ENCODE measurements at regions not wholly inside any gene's neighbourhood (a gene's known extent, or its start where the extent isn't known, plus 50 kb on each side); places are given as distances from the start of the nearest gene placed in this dataset.

DNA sequence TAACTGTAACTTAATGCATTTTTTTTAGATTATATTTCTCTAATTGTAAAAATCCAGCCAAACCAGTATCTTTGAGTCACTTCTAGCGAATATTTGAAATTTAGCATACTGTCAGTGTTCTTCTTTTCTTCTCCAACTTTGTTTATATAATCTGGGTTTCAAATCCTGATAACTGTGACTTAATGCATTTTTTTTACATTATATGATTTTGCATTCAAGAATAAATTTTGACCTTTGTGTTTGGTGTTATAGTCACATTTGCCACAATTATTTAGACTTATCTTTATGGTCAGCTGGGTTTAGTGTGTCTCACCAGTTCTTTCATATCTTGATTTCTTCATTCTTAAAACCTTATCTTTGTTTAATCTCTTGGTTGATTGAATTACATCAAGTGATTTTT is 345.7 kb downstream of the SLC4A3 start:
- Mint-ChIP-seq H3K27me3 (no peaks in the 10 kb centered on the region), H3K4me1 (no peaks in the 10 kb centered on the region), H3K27ac (no peak overlapping the region), H3K9me3 (peaks cover 1 to 4% (median 4%) of the 10 kb centered on the region in 3 donors), H3K36me3 (no peaks in the 10 kb centered on the region), H3K4me3 (no peak overlapping the region)

- no peaks in the 10 kb centered on the region for H3K27me3 Mint-ChIP-seq
- no peaks in the 10 kb centered on the region for H3K4me1 Mint-ChIP-seq
- H3K27ac Mint-ChIP-seq = no peak overlapping the region
- H3K9me3 Mint-ChIP-seq = peaks cover 0 to 7% (median 4%) of the 10 kb centered on the region in 3 donors
- H3K36me3 Mint-ChIP-seq = no peaks in the 10 kb centered on the region
- no peak overlapping the region for H3K4me3 Mint-ChIP-seq
Measured at GRCh38 chr2:219976871-219977270, 349.4 kb downstream of the SLC4A3 start.

GRCh38 chr2:219980638-219981037 is 353.2 kb downstream of the SLC4A3 start:
- Mint-ChIP-seq H3K36me3 (no peaks in the 10 kb centered on the region), H3K4me1 (no peaks in the 10 kb centered on the region), H3K9me3 (peaks cover 0 to 5% (median 2%) of the 10 kb centered on the region in 3 donors), H3K4me3 (no peak overlapping the region), H3K27me3 (no peaks in the 10 kb centered on the region), H3K27ac (no peak overlapping the region)

GRCh38 chr2:219983836-219984235 is 356.4 kb downstream of the SLC4A3 start:
- no peaks in the 10 kb centered on the region for H3K4me1 Mint-ChIP-seq
- no peaks in the 10 kb centered on the region for H3K36me3 Mint-ChIP-seq
- H3K9me3 Mint-ChIP-seq = peaks cover 0 to 5% (median 3%) of the 10 kb centered on the region in 3 donors
- no peaks in the 10 kb centered on the region for H3K27me3 Mint-ChIP-seq
- H3K4me3 Mint-ChIP-seq = no peak overlapping the region
- H3K27ac Mint-ChIP-seq = no peak overlapping the region

DNA sequence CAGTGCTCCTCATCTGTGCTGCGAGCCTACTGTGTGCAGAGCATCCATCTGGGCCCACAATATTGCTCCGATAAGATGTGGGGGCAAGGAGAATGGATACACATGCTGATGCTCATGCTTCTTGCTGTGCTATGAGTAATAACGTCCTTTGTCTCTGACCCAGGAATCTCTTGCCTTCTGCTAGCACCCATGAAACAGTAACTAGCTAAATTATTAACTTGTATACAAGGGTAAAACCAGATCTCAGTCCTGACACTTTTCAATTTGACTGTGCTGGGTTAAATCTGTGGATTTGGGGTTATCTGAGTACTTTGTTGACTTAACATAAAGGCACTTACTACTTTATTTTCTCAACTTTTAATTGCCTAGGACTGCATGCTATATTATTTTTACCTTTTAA is 357.6 kb downstream of the SLC4A3 start:
- Mint-ChIP-seq H3K4me1 (no peaks in the 10 kb centered on the region), H3K36me3 (no peaks in the 10 kb centered on the region), H3K9me3 (peaks cover 0 to 5% (median 5%) of the 10 kb centered on the region in 3 donors), H3K4me3 (no peak overlapping the region), H3K27me3 (no peaks in the 10 kb centered on the region), H3K27ac (no peak overlapping the region)

- no peaks in the 10 kb centered on the region for H3K36me3 Mint-ChIP-seq
- peaks cover 0 to 8% (median 4%) of the 10 kb centered on the region in 3 donors for H3K9me3 Mint-ChIP-seq
- H3K27me3 Mint-ChIP-seq = peaks cover 2% of the 10 kb centered on the region
- no peak overlapping the region for H3K4me3 Mint-ChIP-seq
- no peak overlapping the region for H3K27ac Mint-ChIP-seq
- H3K4me1 Mint-ChIP-seq = peaks cover 0 to 1% (median 0%) of the 10 kb centered on the region in 3 donors
Measured at GRCh38 chr2:219987830-219988229, 360.4 kb downstream of the SLC4A3 start.

- Mint-ChIP-seq H3K4me1 (peaks cover 0 to 1% (median 0%) of the 10 kb centered on the region in 3 donors), H3K36me3 (no peaks in the 10 kb centered on the region), H3K27ac (no peak overlapping the region), H3K27me3 (peaks cover 4% of the 10 kb centered on the region), H3K4me3 (no peak overlapping the region), H3K9me3 (peaks cover 0 to 8% (median 4%) of the 10 kb centered on the region in 3 donors)
Measured at GRCh38 chr2:219989744-219990143, 362.3 kb downstream of the SLC4A3 start.

GRCh38 chr2:219991116-219991515 is 363.7 kb downstream of the SLC4A3 start:
- H3K36me3 Mint-ChIP-seq = no peaks in the 10 kb centered on the region
- peaks cover 0 to 1% (median 0%) of the 10 kb centered on the region in 3 donors for H3K4me1 Mint-ChIP-seq
- H3K27me3 Mint-ChIP-seq = peaks cover 4% of the 10 kb centered on the region
- no peak overlapping the region for H3K4me3 Mint-ChIP-seq
- peaks cover 0 to 7% (median 4%) of the 10 kb centered on the region in 3 donors for H3K9me3 Mint-ChIP-seq
- no peak overlapping the region for H3K27ac Mint-ChIP-seq

- no peaks in the 10 kb centered on the region for H3K36me3 Mint-ChIP-seq
- H3K9me3 Mint-ChIP-seq = peaks cover 0 to 4% (median 4%) of the 10 kb centered on the region in 3 donors
- H3K27me3 Mint-ChIP-seq = peaks cover 6% of the 10 kb centered on the region
- no peak overlapping the region for H3K27ac Mint-ChIP-seq
- no peak overlapping the region for H3K4me3 Mint-ChIP-seq
- peaks cover 0 to 2% (median 0%) of the 10 kb centered on the region in 3 donors for H3K4me1 Mint-ChIP-seq
Measured at GRCh38 chr2:219995399-219995798, 368.0 kb downstream of the SLC4A3 start.

GRCh38 chr2:219995991-219996765 is 368.7 kb downstream of the SLC4A3 start:
- Mint-ChIP-seq H3K36me3 (no peaks in the 10 kb centered on the region), H3K27me3 (peaks cover 6% of the 10 kb centered on the region), H3K9me3 (peaks cover 0 to 3% (median 2%) of the 10 kb centered on the region in 3 donors), H3K27ac (no peak overlapping the region), H3K4me1 (peaks cover 0 to 2% (median 0%) of the 10 kb centered on the region in 3 donors), H3K4me3 (no peak overlapping the region)

DNA sequence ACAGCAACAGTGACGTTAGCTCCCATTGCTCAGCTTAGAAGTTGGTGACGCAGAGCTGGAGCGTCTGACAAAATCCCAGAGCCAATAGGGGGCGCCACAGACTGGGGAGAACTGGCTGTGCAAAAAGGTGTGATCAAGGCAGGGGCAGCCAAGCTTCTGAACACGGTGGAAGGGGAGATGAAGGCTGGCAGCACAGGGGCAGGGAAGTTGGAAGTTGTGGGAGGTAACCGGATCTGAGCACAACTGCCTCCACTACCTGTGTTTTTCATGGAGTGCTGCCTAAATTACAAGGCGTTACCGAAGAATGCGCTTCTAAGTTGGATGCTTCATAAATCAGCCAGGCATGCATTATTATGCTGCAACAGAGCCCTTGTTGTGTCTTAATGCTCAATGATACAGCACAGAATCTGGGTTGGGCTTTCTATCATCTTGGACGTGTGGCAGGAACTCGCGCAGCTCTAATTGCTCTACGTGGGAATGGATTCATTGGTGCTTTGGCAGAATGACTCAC is 370.0 kb downstream of the SLC4A3 start:
- Mint-ChIP-seq H3K27ac (no peak overlapping the region), H3K4me1 (peaks cover 0 to 2% (median 0%) of the 10 kb centered on the region in 3 donors), H3K4me3 (no peak overlapping the region), H3K27me3 (peaks cover 6% of the 10 kb centered on the region), H3K36me3 (no peaks in the 10 kb centered on the region), H3K9me3 (no peaks in the 10 kb centered on the region)

DNA sequence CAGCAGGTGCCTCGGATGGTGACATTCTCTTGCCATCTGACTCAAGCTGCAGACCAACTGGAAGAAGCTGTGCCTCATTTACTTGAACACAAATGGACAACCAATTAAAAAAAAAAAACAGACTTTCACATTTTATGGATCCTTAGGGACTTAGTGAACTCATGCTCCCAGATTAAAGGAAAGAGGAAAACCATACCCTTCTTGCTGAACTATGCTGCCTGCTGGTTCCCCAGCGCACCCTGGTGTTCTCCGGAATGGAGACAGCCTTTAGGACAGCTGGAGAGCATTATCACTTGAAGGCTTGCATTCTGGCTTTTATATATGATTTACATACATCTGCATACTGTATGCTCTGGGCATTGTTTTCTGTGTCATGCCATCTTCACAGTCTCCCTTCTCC is 370.7 kb downstream of the SLC4A3 start:
- Mint-ChIP-seq H3K4me3 (no peak overlapping the region), H3K4me1 (peaks cover 0 to 2% (median 0%) of the 10 kb centered on the region in 3 donors), H3K27ac (no peak overlapping the region), H3K27me3 (peaks cover 2% of the 10 kb centered on the region), H3K9me3 (no peaks in the 10 kb centered on the region), H3K36me3 (no peaks in the 10 kb centered on the region)

DNA sequence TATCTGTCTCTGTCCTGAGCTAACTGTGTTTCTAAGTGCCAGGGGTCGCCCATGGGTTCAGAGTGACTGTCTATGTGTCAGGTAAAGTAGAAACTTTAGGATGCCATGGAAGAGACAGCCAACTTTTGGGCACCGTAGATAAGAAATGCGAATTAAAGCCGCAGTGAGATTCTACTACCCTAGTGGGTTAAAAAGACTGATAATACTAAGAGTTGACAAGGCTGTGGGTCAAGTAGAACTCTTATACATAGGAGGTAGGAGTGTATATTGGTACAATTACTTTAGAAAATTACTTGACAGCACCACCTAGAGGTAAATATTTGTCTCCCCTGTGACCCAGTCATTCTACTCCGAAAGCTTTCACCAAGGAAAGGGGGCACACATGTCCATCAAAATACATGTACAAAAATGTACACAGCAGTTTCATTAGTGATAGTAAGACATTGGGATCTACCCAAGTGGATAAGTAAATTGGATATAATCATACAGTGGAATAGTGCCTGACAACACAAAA is 371.3 kb downstream of the SLC4A3 start:
- peaks cover 0 to 2% (median 0%) of the 10 kb centered on the region in 3 donors for H3K4me1 Mint-ChIP-seq
- no peak overlapping the region for H3K4me3 Mint-ChIP-seq
- no peak overlapping the region for H3K27ac Mint-ChIP-seq
- peaks cover 2% of the 10 kb centered on the region for H3K27me3 Mint-ChIP-seq
- H3K36me3 Mint-ChIP-seq = no peaks in the 10 kb centered on the region
- no peaks in the 10 kb centered on the region for H3K9me3 Mint-ChIP-seq

DNA sequence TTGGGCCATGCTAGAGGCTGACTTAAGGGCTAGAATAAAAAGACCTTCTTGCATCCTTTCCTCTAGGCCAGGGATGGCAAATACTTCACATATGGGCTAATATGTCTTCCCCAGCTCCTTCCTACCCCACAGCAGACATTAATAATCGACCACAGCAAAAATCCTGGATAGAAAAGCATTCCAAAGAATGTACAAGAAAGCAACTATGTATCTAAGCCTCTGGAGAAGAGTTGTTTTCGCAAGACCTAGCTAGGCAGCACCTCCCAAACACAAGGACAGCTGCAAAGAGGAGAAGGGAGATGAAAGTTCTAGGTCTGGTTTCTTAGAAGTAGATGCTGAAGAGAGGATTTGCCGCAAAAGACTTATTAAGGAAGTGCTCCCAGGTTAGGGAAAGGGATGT is 372.6 kb downstream of the SLC4A3 start:
- H3K27me3 Mint-ChIP-seq = peaks cover 2% of the 10 kb centered on the region
- H3K4me1 Mint-ChIP-seq = peaks cover 0 to 2% (median 0%) of the 10 kb centered on the region in 3 donors
- H3K27ac Mint-ChIP-seq = no peak overlapping the region
- no peaks in the 10 kb centered on the region for H3K9me3 Mint-ChIP-seq
- no peaks in the 10 kb centered on the region for H3K36me3 Mint-ChIP-seq
- no peak overlapping the region for H3K4me3 Mint-ChIP-seq

DNA sequence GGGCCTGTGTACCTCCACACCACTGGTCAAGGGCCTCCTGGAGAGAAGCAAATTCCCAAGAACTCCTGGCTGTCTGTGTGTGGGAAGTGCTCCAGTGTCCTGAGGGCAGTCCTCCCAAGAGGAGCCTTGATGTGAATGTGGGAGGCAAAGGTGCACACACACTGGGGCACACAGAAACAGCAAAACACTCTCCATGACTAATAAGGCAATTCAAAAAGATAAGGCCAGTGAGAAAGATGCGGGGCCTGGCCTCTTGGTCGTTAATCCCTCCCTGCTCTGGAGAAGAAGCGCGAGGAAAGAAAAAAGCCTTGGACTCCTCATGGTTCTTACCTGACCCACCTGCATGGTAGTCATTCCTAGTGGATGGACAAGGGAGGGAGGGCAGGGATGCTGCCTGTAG is 373.2 kb downstream of the SLC4A3 start:
- no peak overlapping the region for H3K27ac Mint-ChIP-seq
- H3K9me3 Mint-ChIP-seq = no peaks in the 10 kb centered on the region
- no peak overlapping the region for H3K4me3 Mint-ChIP-seq
- peaks cover 0 to 2% (median 0%) of the 10 kb centered on the region in 3 donors for H3K4me1 Mint-ChIP-seq
- H3K27me3 Mint-ChIP-seq = peaks cover 2% of the 10 kb centered on the region
- H3K36me3 Mint-ChIP-seq = no peaks in the 10 kb centered on the region

DNA sequence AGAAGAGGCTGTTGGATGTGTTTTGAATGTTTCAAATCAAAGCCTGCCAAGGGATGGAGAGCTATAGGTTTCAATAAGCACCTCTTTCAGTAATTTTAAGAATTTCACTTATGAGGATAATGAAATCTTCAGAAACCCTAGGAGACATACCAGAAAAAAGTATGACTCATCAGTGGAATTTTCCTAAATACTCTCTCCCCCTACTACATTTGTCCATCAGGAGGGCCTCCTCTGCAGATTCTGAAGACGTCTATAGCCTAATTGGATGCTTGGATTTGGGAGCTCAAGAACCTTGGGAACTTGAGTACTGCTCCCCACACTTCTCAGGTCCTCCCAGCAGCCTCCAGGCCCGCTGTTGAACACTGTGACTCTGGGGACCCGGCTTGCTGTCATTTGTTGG is 374.3 kb downstream of the SLC4A3 start:
- Mint-ChIP-seq H3K27me3 (peaks cover under 1% of the 10 kb centered on the region), H3K4me1 (peaks cover 0 to 2% (median 0%) of the 10 kb centered on the region in 3 donors), H3K4me3 (no peak overlapping the region), H3K27ac (no peak overlapping the region), H3K36me3 (no peaks in the 10 kb centered on the region), H3K9me3 (no peaks in the 10 kb centered on the region)
